Lower leg skin (tissue), 4 donors: ENCODE measurements at regions not wholly inside any gene's neighbourhood (a gene's known extent, or its start where the extent isn't known, plus 50 kb on each side); places are given as distances from the start of the nearest gene placed in this dataset.

ENCODE experiments used
- DNase-seq, 2 donors: peaks; one replicate each; pipeline ENCODE4 v3.0.0-alpha.2; 2019; ENCODE audit warnings: low spot score in 2 of 2
- H3K4me3 ChIP-seq: fragments of 200-600 bp; sonication (generic); 2 replicates; pipeline ENCODE4 v1.5.1; 2017; ENCODE audit warnings: mild to moderate bottlenecking, low read depth; ENCODE audit not compliant: poor library complexity, severe bottlenecking
- CTCF ChIP-seq, 3 donors: fragments of 450-650 bp; IDR thresholded peaks; one replicate each; pipeline ENCODE4 v1.5.1; 2016; ENCODE audit warnings: antibody characterized with exemption in 3 of 3, mild to moderate bottlenecking in 3 of 3, moderate library complexity in 2 of 3
- POLR2A ChIP-seq, 2 donors: fragments of 450-650 bp; IDR thresholded peaks; one replicate each; pipeline ENCODE4 v1.6.1; 2016 to 2017; ENCODE audit warnings: antibody characterized with exemption in 2 of 2, mild to moderate bottlenecking in 1 of 2, moderate library complexity in 1 of 2
- WGBS, 2 donors: methylation state at CpG; one replicate each; pipeline ENCODE4 v1.1.5; 2018; 5-methylcytosine and 5-hydroxymethylcytosine counted together
- intact Hi-C: fragments of 100-400 bp; cut with DNase I; formaldehyde crosslinking; loops from one replicate; pipeline ENCODE4 v1.15.0; 2023; ENCODE audit warnings: low total_unique reads

GRCh38 chr10:125466685-125467084, 216.3 kb downstream of the TEX36 start:
- no peak for DNase-seq
- intact Hi-C loops = no loop called here
- WGBS, 2 donors = 94 to 100% methylated on average over 1 of the region's 1 CpG
- no peak for TF ChIP-seq CTCF (IDR thresholded peaks at IDR 0.05)
- no peak overlapping the region for H3K4me3 ChIP-seq

DNA sequence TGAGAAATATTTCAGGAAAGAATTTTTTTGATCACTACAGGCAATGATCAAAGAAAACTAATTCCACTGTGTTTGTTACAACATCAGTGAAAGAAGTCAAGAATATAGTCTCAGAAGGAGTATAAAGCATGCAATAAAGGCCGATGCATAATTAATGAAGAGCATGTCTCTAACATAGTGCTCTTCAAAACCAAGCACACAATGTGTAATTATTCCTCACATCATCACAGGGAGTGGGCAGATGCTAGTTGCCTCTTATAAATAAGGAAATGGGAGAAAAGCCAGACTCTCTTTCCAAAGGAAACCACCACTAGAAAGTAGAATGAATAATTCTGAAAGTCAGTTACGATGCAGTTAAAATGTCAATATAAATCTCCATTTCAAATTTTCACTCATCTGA, 220.1 kb downstream of the TEX36 start:
- no peak for DNase-seq
- intact Hi-C loops = no loop called here
- WGBS, 2 donors = 64 to 67% methylated on average over 2 of the region's 2 CpGs
- H3K4me3 ChIP-seq = no peak overlapping the region
- TF ChIP-seq CTCF (IDR thresholded peaks at IDR 0.05) = no peak
- no peak for TF ChIP-seq POLR2A (IDR thresholded peaks at IDR 0.05)

DNA sequence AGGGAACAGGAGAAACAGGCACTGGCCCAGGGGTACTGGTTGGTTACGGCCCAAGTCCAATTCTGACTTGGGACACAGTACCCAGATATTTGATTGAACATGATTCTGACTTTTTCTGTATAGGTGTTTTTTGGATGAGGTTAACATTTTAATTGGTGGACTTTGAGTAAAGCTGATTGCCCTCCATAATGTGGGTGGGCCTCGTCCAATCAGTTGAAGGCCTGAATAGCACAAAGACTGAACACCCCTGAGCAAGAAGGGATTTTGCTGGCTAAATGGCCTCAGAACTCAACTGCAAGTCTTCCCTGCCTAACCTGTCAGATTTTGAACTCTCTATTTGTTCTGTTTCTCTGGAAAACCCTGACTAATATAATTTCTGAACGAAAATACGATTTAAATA, 222.6 kb downstream of the TEX36 start:
- no peak overlapping the region for H3K4me3 ChIP-seq
- no peak for DNase-seq
- TF ChIP-seq CTCF (IDR thresholded peaks at IDR 0.05) = no peak
- intact Hi-C loops = no loop called here
- 90 to 96% methylated on average over 4 of the region's 4 CpGs for whole genome bisulfite sequencing, 2 donors

GRCh38 chr10:125457406-125457805, 225.6 kb downstream of the TEX36 start:
- no peak overlapping the region for H3K4me3 ChIP-seq
- 71 to 76% methylated on average over 5 of the region's 5 CpGs for WGBS, 2 donors
- TF ChIP-seq POLR2A (IDR thresholded peaks at IDR 0.05) (no peak), CTCF (IDR thresholded peaks at IDR 0.05) (no peak)
- intact Hi-C loops = no loop called here
- DNase-seq = no peak

DNA sequence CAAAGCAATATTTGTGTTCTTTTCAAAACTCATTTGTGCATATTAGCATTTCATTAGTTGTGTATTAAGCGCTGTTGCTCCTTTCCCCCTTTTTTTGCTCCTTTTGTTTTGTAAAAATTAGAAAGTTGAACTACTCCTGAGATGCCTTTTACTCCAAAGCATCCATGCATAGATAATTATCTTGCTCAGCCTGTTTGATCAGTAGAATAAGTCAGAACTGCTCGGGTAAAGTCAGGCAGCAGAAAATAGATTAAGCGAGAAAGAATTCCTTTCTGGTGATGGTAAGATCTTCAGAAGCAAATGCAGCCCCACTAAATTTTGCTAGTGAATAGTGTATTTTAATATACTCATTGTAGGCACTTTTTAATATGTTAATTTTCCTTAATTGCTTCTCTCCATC, 227.1 kb downstream of the TEX36 start:
- intact Hi-C loops = no loop called here
- no peak overlapping the region for H3K4me3 ChIP-seq
- TF ChIP-seq POLR2A (IDR thresholded peaks at IDR 0.05) (no peak), CTCF (IDR thresholded peaks at IDR 0.05) (no peak)
- DNase-seq = no peak
- 49% methylated on average over 3 of the region's 3 CpGs for WGBS, 2 donors

GRCh38 chr10:125455431-125455830, 227.5 kb downstream of the TEX36 start:
- no peak overlapping the region for H3K4me3 ChIP-seq
- TF ChIP-seq CTCF (IDR thresholded peaks at IDR 0.05) (no peak), POLR2A (IDR thresholded peaks at IDR 0.05) (no peak)
- WGBS, 2 donors = 50 to 55% methylated on average over 2 of the region's 2 CpGs
- intact Hi-C loops = no loop called here
- no peak for DNase-seq
